GM21367 (cell line): ENCODE measurements at regions not wholly inside any gene's neighbourhood (a gene's known extent, or its start where the extent isn't known, plus 50 kb on each side); places are given as distances from the start of the nearest gene placed in this dataset.
"Not testable (repeated sequence)": the region's sequence is repeated elsewhere in the genome, so short reads cannot be mapped to it uniquely, and the experiment has no call there.

Source experiments
- ATAC-seq: cut with Tn5 transposase; IDR thresholded peaks from one replicate; pipeline ENCODE4 v1.9.1; 2021; ENCODE audit not compliant: unreplicated experiment

DNA sequence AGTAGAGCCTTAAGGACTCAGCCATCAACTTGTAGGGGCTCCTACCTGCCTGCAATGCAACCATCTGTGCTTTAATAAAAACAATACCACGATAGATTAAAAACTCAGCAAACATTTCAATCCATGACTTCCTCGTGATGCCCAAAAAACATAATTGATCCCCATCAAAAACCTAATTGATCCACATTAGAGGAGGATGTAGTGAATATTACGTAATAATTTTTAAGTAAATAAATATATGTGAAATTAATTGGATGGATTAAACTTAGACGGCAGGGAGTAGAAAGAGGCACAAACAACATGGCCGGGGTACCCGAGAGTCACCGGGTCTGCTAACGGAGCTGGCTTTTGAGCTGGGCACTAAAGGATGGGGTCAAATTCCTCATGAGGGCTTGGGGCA, 87.3 kb downstream of the ARL4C start:
- no peak for ATAC-seq

DNA sequence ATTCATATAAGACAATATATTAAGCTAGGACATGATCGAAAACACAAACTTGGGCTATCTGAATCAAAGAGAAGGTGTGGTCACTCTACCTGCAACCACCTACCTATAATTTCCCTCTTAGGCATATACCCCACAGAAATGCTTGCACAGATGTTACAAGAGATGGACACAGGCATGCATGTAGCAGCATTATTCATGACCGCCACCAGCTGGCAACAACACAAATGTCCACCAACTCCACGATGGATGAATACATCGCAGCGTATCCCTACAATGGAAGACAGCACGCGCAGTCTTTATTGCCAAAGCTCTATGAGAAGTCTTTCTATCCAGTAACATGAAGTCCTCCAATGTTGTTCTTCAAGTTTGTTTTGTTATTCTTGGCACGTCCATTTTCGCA, 90.8 kb downstream of the ARL4C start:
- no peak for ATAC-seq

DNA sequence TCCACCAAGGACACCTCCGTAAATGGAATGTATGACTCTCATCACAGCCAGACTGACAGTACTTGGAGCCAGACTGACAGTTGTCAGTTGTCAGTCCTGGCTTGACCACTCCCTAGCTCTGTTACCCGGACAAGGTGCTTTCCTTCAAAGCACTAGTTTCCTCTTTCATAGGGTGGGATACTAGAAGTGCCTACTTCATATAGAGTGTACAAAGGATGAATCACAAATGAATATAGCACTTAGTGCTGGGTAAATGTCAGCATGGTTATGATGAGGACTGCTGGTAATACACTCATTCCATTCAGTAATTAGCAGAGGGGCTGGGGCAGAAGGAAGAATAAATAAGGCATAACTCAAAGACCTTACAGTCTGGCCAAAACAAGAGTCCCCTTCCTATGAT, 91.4 kb downstream of the ARL4C start:
- ATAC-seq, result no peak

- no peak for ATAC-seq
These were observed 91.9 kb downstream of the ARL4C start for GRCh38 chr2:234404957-234405356.

DNA sequence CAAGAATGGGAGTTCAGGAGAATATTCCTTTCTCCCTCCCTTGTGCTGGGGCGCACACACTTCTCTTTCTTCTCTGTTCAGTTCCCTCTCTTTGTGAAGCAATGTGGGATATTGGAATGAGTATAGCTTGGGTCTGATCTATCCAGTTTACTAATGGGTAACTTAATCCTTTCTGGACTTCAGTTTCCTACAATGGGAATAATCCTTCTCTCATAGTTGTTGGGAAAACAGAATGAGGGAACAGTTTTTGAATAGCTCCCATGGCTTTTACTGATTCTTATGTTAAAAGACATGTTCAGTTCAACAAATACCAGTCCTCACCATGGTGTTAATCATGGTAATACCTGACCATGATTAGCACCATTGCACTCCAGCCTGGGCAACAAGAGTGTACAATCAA, 93.1 kb downstream of the ARL4C start:
- no peak for ATAC-seq

DNA sequence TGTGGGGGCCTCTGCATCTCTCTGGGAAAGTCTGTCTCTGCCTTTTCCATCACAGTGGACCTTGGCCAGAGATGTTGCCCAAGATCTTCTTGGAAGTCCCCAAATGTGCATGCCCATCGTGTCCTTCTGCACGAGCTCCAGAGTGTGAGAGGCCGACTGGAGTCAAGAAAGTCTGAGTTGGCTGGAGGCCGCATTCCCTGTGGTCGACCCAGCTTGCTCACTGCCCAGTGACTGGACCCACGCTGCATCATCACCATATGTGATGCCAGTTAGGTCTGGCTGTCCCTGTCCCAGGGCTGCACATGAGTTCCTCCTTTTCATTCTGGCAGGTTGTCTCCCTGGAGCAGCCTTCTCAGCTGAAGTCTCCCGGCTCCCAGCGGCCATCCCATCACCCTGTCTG, 93.8 kb downstream of the ARL4C start:
- ATAC-seq, result no peak

- ATAC-seq, result no peak
These were observed 95.5 kb downstream of the ARL4C start for GRCh38 chr2:234401426-234401825.

DNA sequence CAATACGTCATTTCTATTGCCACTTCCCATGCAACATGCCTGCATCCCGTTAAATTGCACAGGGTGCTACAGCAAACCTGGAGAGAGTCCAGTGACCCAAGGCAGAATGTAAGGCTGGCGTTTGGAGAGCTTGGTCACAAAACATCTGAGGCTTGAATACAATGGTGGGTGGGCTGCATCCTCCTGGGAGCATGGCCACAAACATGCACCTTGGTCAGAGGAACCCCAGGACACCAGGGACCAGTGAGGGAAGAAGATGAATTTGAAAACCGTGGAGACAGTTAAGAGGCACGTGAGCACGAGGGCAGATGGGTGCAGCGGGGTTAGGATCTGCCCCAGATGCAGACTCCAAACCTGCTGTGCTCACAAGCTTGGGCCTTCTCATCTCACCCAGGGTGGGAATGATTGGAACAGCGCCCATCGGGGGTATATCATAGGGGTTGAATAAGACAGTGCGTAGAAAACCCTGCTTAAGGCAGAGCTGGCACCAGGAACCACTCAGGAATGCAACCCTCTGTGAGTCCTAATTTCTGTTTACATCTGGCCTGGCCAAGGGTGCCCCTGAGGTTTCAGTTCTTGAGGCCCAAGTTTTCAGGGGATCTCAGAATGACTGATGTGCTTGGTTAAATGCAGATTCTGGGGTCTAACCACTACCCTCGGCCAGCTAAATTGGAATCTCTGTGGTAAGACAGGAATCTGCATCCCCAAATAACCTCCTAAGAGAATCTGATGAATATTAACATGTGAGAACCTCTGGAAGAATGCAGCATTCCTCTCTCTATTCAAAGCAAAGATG, 97.2 kb downstream of the ARL4C start:
- ATAC-seq, result no peak

DNA sequence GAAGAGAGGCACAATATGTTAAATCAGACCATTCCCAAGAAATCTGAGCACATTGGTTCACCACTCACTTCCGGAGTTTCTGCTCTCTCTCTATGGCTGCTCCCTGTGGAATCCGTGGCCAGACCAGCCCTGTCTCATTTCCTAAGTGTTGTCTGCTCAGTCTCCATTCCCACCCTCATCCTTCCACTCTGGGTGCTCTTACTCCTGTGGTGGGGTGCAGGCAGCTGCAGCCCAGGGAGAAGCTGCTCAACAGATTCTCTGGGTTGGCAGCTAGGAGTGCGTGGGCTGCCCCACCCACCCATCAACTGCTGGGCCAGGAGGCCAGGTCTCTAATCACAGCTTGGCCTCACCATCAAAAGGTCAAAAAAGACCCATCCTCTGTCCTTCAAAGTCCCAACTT, 98.3 kb downstream of the ARL4C start:
- no peak for ATAC-seq

DNA sequence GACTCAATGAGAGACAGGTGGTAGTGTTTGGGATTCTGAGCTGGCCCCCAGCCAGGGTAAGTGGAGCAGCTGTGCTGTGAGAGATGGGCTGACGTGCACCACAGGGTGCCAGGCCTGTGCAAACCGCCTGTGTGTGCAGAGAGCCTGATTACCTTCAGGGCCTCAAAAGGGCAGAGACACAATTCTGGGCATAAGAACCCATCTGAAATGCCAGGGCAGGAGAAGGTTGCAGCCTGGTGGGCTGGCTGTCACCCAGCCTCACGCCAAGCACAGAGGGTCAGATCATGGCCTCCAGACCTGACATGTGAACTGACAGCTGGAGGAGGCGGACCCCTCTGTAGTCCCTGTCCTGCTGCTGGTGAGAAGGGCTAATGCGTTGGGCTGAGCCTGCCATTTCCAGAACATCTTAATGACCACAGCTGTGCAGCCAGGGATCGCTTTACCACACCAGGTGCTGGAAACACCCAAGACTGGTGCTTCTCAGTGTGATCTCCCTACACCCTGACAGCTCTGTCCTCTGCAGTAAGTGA, 100.9 kb downstream of the ARL4C start:
- ATAC-seq, result no peak

- ATAC-seq, result no peak
These were observed 102.4 kb downstream of the ARL4C start for GRCh38 chr2:234394450-234394849.

DNA sequence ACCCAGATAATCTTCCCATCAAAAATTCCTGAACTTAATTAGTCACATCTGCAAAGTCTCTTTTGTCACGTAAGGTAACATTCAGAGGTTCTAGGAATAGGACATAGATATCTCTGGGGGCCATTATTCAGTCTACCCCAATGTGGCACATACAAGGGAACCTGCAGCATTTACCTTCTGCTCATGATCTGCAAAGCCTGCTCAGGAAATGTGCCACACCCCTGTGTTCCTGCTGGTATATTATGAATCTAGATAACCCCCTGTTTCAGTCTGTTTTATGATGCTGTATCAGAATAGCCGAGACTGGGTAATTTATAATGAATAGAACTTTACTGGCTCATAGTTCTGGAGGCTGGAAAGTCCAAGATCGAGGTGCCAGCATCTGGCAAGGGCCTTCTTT, 103.5 kb downstream of the ARL4C start:
- no peak for ATAC-seq

DNA sequence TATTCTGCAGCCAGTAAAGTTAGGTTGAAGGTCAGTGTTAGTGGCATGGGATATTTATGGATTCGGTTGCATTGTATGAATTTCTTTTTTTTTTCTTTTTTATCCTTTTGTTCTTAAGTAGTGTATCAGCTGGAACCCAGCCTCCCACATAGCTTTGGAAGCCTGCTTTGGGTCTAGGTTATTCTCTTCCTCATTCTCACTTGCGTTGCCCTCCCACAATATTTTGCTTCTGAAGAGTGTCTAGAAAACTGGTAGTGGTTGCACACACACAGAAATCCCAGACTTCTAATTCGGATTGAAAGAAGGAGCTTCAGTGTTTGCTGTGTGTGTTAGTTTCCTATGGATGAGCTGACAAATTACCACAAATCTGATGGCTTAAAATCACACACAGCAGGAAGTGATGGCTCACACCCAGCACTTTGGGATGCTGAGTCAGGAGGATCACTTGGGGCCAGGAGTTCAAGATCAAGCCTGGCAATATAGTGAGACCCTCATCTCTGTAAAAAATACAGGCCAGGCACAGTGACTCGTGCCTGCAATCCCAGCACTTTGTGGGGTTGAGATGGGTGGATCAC, 104.8 kb downstream of the ARL4C start:
- ATAC-seq, result no peak

- ATAC-seq, result no peak
These were observed 105.3 kb downstream of the ARL4C start for GRCh38 chr2:234391625-234392024.

DNA sequence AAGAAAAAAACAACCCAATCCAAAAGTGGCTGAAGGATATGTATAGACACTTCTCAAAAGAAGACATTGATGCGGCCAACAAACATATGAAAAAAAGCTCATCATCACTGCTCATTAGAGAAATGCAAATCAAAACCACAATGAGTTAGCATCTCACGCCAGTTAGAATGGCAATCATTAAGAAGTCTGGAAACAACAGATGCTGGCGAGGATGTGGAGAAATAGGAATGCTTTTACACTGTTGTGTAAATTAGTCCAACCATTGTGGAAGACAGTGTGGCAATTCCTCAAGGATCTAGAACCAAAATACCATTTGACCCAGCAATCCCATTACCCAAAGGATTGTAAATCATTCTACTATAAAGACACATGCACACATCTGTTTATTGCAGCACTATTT, 107.2 kb downstream of the ARL4C start:
- ATAC-seq, result not testable (repeated sequence)

DNA sequence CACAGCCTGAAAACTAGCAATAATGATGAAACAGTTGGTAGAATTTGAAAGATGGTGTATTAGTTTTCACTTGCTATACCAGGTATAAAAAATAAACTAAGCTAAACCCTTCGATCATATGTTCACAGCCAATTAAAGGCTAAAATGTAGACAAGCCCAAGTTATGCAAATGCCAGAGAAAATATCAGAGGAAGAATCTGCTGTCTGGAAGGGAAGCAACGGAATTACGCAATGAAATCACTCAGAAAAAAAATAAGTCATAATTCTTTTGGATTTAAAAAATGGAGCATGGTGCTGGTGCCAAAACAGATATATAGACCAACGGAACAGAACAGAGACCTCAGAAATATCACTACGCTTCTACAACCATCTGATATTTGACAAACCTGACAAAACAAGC, 108.3 kb downstream of the ARL4C start:
- no peak for ATAC-seq

DNA sequence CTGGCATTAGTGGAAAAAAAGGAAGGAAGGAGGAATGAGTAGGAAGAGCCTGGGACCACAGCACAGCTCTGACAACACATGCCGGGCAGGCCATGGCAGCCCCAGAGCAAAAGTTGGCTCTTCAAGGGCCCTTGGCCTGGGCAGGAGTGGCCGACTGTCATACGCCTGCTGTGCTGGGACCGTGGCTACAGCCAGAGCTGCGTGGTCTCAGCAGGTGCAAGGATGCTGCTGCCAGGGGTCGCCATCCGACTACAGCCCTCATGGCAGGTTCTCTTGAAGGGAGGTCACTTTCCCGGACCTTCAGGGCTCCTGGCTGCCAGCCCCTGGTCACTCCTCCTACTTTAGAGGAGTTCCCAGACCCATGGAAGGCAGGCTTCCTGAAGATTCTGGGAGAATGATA, 109.9 kb downstream of the ARL4C start:
- ATAC-seq, result no peak

DNA sequence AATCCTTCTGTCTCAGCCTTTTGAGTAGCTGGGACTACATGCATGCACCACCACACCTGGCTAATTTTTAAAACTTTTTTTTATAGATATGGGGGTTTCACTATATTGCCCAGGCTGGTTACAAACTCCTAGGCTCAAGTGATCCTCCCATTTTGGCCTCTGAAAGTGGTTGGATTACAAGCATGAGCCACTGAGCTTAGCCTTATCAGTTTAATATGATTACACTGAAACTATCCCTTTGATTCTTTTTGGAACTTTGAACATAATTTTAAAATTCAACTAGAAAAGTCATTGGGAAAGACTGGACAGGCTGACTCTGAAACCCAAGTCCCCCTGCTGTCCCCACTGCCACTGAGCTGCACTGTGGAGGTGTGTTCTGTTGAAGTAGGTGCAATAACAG, 114.8 kb downstream of the ARL4C start:
- no peak for ATAC-seq

DNA sequence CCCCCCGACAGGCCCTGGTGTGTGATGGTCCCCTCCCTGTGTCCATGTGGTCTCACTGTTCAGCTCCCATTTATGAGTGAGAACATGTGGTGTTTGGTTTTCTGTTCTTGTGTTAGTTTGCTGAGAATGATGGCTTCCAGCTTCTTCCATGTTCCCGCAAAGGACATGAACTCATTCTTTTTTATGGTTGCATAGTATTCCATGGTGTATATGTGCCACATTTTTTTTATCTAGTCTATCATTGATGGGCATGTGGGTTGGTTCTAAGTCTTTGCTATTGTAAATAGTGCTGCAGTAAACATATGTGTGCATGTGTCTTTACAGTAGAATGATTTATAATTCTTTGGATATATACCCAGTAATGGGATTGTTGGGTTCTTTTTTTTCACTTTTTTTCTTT, 117.9 kb downstream of the ARL4C start:
- not testable (repeated sequence) for ATAC-seq

DNA sequence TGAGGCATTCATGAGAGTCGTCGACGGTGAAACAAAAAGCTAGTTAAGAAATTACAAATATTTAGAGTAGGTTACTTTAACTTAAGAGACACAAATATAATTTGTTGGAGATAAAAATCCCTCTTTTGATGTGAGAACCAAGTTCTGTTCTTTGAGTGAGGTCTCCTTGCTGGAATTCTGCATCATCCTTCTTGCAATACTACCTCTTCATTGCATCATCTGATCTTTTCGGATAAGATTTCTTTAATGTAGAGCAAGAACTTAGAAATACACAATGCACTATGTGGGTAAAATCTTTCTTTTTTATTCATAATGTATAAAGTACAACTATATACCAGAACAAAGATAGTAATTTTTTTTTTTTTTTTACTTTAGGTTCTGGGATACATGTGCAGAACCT, 118.4 kb downstream of the ARL4C start:
- ATAC-seq, result no peak

- no peak for ATAC-seq
These were observed 119.0 kb downstream of the ARL4C start for GRCh38 chr2:234377761-234378391.

DNA sequence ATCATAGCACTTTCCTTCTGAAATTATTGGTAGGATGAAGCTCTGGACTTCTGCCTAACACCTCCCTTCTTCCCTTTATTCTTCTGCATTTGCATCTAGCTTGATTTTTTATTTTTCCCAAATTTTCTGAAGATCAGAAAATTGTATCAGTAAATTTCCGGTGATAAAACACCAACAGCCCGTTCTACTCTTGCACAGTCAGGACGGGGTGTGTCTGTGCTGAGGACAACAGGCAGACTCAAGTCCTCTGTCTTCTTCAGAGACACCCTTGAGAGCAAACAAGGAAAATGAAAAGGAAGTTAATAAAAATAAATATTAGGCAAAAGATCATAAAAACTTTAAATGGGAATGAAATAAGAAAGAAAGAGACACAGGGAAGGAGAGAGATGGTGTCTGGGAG, 120.7 kb downstream of the ARL4C start:
- no peak for ATAC-seq
